T-helper 1 cell treated with Interleukin-12 subunit alpha and Interleukin-12 subunit beta and Interleukin-4 antibody, amounts not matched to agents 30 ng/mL and 1 ng/mL, for 36 hours (primary cell): ENCODE measurements at regions not wholly inside any gene's neighbourhood (a gene's known extent, or its start where the extent isn't known, plus 50 kb on each side); places are given as distances from the start of the nearest gene placed in this dataset.

Source experiments
- intact Hi-C: fragments of 100-400 bp; cut with micrococcal nuclease; formaldehyde crosslinking; loops from one replicate; pipeline ENCODE4 v1.15.1; 2024

DNA sequence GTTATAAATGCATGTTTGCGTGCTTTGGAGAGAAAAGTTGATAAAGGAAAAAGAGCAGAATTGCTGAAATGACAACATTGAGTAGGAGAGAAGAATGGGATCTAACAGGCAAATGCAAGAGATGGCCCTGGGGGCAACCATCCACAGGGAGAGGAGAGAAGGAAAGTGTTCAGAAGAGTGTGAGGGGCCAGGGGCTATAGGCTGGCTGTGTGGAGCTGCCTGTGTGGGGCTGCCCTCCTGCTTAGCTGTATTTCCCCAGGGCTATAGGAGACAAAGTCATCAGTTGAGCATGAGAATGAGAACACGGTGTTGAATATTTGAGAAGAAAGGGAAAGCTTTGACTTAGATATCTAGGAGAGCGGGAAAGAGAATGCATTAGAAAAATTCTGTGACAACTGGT is 572.0 kb downstream of the SOX11 start:
- intact Hi-C loops: no loop called here

DNA sequence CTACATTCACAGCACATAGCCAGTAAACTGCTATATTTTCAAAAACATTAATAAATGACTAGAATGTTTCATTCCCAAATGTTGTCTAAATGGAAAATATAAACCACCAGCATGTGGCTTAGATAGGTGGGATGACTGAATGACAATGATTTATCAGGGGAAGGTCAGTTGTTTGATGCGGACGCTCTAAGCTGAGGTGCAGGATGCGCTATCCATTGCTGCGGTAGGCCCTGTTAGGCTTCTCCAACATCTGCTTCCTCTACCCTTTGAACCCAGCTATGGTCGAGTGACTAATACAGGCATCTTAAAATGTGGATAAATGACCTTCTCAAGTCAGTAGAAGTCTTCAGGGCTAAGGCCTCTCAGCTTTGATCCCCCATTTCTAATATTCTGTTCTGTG is 584.2 kb downstream of the CMPK2 start:
- intact Hi-C loops: no loop called here

DNA sequence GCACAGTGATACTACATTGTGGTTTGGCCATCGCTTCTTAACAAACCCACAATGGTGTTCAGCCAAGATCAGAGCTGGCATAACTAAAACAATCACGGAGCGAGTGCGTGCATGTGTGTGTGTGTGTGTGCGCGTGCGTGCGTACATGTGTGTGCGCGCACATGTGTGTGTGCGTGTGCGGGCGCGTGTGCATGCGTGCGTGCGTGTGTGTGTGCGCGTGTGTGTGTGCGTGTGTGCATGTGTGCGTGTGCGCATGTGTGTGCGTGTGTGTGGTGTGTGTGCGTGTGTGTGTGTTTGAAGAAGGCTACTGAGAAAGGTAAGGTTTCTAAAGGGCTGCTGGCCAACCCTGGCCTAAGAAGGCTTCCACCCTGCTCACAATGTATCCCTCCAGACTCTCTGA is 582.4 kb downstream of the CMPK2 start:
- intact Hi-C loops: no loop called here

DNA sequence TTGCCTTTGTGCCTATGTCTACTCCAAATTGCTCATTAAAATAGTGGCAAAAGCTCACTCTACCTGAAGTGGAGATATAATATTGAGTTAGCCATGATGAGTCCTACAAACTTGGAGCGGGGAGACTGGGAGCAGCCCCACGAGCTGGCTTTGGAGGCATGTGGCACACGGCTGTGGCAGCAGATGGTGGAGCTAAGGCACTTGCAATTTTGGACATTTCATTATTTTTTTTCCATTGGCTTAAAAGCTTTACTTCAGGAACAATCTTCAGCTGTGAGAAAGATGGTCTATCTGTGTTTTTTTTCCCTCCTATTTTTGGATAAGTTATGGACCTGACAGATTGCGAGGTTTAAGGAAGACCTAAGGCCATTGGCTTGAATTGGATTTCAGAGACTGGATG is 578.3 kb downstream of the CMPK2 start:
- intact Hi-C loops: no loop called here

DNA sequence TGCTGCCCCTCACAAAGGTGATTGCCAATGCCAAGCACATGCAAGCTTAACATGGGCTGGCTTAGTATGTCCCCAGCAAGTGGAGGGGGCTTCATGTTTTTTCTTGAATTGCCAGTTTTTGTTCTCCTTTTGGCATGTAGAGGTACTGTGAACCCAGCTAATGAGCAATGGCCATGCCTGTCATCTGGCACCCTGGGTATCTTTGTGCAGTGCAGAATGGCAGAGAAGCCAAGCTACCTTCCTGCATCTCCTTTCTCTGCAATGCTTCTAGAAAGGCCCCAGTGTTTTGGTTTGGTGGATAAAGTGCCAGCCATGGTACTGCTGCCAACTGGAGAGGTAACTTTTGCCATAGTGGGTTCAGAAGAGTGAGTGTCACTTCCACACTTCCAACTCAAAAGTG is 576.9 kb downstream of the CMPK2 start:
- intact Hi-C loops: no loop called here

DNA sequence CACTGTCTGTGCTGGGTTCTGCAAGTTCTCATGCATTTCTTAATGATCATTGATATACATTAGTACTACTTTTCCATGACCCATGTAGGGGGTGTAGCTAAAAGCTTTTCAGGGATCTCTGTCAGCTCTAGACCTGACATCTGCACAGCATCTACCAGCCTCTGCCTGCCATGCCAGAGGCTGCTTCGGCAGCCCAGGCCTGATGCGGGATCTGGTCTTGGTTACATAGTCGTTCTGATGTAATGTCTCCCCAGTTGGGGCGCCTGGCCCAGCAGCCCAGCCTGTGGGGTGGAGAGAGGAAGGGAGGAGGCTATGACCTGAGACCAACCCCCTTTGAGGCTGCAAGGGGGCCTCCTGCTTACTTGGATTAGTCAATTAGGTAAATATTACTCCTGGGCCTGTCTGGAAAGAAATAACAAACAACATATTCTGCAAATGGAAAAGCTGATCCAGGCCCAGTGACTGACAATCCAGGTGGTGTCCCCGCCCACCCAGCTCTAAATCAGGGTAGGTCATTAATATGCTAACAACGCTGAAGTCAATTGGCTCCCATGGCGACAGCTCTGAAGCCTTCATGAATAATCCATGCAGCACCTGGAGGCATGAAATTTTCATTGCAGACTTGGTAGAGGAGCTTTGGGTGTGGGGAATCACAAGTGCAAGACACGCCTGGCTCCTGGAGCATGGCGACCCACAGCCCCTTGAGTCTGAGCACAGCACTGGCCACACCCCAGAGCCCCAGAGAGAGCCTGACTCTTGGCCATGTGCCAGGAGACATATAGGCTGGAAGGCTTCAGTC is 575.3 kb downstream of the CMPK2 start:
- intact Hi-C loops: no loop called here

DNA sequence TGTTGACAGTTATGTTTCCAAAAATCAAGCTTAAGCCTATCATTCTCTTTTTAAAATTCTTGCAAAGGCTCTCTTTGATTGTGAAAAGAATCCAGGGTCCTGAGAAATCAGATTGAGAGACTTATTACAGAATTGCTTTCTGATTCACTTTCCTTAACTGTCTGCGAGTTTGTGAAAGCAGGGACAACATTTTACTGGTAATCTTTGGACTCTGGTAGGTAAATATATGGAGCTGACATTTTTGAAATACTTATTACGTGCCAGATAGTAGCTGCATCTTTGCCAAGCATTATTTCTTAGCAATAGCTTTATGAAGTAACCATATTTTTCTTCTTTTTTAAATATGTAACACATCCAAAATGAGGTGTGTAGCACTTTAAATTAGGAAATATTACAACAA is 570.9 kb downstream of the CMPK2 start:
- intact Hi-C loops: no loop called here

DNA sequence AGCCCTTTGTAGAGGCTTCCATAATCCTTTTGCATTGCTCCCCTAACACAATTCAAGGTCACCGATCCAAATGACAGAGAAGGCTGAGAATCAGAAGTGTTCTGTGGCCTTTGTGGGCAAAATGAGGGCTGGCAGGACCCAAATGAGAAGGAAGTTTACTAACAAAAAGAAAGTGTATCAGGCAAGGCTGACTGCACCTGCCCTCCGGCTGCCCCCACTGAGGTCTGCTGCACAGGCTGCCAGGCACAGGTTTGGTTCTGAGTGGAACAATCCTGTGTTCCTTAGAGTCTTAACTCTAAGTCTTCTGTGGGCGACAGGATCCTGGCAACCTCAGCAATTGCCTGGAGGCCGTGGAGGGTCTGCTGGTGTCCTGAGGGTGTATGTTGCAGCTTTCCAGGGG is 568.5 kb downstream of the CMPK2 start:
- intact Hi-C loops: no loop called here

DNA sequence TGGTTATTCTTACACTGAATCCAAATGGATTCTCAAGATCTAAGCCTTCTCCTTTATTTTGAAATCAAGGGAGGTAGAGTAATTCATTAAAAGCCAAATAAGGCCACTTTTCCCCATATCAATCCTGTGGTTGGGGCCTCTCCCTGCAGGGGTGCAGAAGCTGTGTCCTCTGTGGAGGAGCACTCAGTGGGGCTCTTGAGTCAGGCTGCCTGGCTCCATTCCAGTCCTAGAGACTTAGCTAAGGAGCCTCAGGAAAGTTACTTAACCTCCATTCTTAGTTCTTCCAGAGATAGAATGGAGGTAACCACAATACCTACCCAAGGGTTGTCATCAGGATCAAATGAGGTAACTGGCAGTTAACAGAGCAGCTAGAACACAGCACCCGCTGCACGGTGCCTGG is 564.3 kb downstream of the CMPK2 start:
- intact Hi-C loops: no loop called here

DNA sequence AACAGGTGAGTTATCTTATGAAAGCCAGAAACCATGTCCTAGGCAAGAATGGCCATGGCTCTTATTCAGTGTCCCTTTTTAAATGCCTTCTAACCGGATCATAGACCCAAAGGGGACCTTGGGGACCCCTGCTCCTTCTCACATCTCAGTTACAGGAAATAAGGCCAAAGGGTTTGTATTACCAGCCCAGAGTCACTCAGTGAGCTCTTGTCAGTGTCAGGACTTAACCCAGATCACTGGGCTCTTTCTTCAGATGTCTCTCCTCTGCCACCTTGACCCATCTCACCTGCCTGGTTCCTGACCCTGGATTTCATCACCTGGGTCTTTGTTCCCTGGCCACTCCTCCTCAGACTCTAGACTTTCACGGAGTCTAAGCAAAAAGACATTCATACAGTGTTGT is 556.7 kb downstream of the CMPK2 start:
- intact Hi-C loops: no loop called here

DNA sequence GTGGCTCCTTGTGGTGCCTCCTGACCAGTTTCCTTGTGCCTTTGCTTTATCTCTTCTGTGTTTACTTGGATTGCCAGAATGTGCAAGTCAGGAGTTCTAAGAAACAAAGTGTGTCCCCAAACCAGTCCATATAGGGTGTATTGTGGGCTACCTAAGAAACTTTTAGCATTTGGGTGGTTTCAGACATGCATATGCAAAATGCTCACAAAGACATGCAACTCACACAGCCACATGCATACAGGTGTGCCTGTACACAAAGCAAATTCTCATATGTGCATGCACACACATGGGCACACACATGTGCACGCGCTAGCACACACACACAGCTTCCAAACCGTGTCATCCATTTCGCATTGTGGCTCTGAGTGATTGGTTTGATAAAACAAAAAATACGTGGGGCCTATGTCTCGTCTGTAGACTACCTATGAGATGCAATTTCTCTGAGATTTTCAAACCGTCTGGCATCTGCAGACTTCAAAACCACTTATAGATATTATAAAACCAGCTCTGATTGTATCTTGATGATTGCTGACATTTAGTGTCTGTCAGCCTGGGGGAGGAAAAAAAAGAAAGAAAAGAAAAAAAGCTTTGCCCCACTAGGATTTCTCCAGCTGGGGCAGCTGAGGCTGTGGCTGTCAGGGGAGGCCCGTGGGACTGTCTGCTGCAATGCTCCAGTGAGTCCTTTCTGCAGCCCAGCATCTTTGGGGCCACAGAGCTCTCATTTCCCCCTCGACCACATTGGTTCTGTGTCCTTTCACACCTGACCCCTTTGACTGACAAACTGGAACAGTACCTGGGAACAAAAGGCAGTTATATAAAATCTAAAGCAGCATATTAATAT is 556.1 kb downstream of the CMPK2 start:
- intact Hi-C loops: no loop called here

DNA sequence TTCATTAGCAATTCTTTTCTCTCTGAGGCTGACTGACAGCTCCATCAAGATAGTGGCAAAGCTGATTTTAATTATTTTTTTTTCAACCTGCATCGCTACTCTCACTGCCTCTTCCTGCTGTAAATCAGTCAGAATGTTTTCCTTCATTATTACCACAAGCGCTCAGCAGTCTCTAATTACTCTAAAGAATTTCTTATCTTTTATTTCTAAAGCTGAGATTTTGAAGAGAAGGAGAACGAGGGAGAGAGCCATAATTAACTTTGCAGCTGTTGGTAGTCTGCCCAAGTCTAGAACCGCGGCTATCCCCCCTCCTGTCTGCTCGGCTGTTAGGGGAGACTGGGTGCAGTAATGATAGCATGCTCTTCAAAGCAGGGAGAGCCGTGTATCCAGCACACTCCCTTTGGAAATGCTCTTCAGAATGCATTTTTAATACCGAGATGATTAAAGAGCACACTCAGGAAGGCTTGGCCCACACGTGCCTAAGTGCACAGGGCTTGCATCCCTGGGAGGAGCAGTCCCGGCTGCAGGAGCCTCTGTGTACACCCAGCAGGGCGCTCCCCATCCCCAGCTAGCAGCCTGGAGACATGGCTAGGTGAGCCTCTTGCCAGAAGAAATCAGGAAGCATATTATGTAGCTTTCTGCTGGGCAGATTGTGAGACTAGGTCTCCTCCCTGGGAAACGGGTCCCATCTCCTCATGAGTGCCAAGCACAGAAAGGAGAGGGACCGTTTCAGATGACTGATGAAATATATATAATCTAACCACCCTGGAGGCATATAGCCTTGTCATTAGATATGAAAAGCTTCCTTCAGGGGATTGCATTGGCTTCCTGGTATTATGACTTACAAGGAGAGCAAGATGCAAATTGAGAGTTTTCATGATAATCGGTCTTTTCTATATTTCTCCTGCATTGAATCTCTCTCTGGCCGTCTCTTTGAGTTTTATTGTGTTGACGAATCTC is 555.2 kb downstream of the CMPK2 start:
- intact Hi-C loops: no loop called here

DNA sequence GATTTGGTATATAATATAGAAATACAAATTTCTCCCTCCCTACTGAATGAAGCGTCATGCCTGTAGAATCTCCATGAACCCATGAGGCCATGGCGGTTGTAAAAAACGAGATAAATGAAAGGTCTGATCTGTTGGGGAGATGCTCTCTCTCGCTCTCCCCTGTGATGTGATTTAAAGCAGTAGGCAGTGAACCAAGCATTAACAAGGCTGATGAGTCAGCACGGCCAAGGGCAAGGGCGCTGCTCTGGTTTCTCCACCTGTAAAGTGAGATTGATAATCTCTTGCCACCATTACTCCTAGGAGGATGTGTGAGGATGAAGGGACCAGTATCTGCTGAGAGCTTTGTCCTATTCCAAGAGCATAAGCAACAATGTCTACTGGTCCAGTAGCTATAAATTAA is 553.3 kb downstream of the CMPK2 start:
- intact Hi-C loops: no loop called here

DNA sequence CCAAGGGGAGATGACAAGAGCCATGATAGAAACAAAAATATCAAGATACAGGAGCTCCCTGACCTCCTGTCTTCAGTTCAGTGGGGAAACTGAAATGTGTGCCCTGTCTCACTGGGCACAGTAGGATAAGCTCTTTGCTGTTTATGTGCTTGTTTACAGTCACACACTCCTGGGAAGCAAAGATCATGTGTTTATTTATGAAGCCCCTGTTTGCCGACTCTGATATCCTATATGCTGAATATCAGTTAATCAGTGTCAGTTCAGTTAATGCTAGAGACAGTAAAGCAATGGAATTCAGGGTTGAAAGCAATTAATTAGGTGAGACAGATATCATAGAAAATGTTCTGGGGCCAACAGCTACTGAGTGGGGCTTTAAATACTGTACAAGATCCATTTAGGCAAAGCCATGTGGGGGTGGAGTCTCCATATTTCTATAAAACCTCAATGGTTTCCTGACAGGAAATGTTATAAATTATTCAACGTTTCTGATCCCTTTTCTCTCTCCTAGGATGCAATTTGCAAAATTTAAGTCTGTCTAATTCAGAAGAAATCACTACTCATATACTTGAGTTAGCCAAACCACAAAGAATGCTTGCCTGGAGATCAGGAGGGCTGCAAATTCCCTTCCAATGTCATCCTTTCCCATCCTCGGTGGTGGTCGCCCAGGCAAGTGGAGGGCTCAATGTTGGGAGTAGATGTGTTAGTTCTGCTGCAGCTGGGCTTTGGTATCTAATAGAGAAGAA is 551.3 kb downstream of the CMPK2 start:
- intact Hi-C loops: no loop called here

DNA sequence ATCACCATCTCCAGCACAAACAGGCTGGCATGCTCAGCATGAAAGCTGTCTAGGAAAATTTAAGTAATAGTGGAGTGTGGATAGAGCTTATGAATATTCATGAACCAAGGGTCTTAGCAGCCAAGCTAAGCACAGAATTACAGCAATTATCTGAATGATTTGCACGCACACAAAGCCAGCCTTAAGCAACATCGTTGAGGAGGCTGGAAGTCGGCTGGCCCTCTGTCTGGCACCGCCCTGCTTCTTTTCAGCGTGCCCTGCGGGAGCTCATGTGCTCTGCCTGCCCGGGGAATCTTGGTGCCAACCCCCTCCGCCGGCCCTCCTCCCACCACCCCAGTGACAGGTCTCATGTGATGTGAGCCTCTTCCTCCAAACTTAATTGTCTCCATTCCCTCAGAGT is 540.1 kb downstream of the CMPK2 start:
- intact Hi-C loops: no loop called here

DNA sequence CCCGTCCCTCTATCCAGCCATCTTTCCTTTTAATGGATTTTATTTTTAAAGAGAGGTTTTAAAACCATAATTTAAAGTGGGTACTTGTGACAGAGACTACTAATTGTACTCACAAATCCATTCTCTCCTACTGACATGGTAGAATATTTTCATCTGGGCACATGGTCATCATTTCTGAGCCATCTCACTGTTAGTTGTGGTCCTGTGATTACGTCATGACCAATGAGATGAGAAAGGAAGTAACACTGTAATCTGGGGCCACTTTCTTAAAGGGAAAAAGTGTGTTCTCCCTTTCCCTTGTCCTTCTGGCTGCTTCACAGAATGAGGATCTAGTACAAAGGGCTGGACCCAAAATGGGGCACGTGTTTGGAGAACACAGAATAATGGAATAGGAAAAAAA is 538.7 kb downstream of the CMPK2 start:
- intact Hi-C loops: no loop called here

DNA sequence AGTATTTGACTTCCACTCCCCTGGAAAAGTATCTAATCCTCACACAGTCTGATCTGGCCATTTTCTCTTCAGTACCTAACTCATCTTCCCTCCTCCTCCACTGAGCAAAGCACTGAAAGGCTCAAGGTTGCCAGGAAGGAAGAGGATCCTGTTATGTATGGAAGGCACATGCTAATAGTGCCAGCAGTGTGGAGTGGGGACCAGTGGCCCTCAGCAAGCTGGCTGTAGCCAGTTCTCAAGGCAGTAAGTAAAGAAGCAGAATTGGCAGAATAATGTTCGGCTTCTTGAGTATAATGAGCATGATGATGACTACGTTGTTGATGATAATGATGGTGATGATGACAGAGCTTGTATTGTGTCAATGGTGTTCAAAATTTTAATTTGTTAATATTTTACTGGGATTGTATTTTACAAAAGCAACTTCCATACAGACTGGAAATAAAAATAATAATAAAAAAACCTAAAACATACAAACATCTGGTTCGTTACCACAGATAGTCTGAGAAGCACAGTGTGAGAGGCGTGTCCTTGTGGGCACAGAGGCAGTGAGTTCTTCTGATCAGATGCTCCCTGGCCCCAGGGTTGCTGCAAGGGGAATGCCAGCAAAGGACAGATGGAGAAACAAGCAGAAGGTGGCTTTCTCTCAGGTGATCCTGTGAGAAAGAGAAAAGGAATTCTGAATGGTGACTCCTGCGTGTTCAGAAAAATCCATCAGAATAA is 528.8 kb downstream of the CMPK2 start:
- intact Hi-C loops: no loop called here

DNA sequence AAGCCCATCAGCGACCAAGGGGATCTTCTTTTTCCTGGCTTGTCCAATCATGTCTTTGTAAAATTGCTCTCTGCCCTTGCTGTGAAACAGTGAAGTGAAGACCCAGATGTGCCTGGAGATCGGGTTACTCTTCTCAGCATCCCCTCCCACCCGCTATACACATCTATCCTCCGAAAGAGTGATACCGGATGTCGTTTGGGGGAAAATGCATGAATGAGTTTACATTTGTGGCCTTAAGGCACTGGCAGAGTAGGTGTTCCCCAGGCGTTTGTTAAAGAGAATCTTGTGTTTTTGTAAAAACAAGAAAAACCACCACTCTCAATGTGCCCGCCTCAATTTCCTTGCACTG is 528.3 kb downstream of the CMPK2 start:
- intact Hi-C loops: no loop called here

DNA sequence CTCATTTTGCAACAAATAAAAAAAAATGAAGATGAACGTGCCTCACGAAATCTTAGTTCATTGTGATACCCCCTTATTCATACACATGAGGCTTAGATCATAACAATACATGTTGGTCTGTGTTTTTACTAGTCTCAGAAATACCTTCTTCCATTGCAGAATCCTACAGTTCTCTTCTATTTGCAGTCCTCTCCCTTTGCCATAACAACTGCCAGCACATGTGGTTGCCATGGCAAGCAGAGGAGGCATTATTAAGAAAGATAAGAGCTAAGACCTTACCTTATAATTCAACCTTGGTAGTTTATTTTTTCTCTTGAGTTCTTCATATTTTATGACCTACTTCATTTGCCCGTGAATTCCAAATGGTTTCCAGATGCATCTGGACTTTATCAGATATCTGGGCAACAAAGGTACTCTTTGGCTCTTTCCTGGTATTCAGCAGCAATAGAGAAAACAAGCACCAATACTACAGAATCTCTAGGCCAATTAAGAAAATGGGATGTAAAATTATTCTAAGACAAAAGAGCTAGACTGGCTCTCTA is 524.0 kb downstream of the CMPK2 start:
- intact Hi-C loops: no loop called here

DNA sequence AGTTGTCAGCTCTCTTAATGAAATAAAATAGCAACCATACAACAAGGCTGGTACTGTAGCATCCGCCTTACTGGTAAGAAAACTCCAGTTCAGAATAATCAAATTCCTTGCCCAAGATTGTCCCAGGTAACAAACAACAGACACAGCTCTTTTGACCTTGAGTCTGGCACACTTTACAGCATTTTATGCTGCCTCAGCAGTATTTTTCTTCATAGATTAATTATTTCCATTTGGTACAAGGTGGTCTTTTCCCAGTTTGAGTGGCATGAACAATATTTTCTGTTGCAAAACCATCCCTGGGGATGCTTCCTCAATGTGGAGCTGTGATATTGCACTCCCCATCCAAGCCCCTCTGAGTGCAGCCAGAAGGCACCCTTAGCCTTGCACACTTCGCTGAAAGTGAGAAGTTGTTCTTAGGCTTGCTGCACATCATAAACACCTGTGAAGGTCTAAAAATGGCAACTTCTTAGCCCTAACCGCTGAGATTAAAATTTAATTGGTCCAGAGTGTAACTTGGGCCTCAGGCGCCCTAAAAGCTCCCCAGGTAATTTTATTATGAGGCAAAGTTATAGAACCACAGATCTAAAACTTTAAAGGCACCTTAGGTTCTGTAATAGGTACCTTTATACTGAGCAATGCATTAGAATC is 523.3 kb downstream of the CMPK2 start:
- intact Hi-C loops: no loop called here
